ENCODE measurements at regions not wholly inside any gene's neighbourhood (a gene's known extent, or its start where the extent isn't known, plus 50 kb on each side); places are given as distances from the start of the nearest gene placed in this dataset.

DNA sequence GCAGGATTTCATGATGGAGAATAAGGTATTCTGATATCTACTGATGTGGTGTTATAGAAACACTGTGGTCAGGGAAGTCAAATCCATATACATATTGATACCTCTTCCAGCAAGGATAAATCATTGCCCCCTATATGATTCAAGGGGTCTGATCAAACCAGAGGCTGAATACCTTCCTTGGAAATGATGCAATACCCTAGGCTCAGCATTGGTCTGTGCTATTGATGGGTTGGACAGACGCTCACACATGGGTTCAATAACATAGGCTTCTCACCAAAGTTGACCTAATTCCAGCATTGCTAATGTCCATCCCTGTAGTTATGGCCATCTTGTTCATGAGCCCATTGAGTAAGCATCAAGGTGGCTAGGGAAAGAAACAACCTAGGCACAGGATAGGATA, 257.0 kb upstream of the USP24 start:
- TF ChIP-seq CTCF (IDR thresholded peaks at IDR 0.05) (no peak), POLR2A (IDR thresholded peaks at IDR 0.05) (no peak)

Measured in testis (tissue), 2 donors.